Raji (cell line): ENCODE measurements at regions not wholly inside any gene's neighbourhood (a gene's known extent, or its start where the extent isn't known, plus 50 kb on each side); places are given as distances from the start of the nearest gene placed in this dataset.

Experiments
- POLR2A ChIP-seq: IDR thresholded peaks from 2 replicates; pipeline ENCODE4 v1.6.1; 2011; ENCODE audit warnings: low read depth, low read length, control low read depth; ENCODE audit not compliant: insufficient read depth

GRCh38 chr3:75395580-75396315 is 268.4 kb upstream of the FRG2C start:
- no peak for TF ChIP-seq POLR2A

GRCh38 chr3:75396316-75396802 is 267.8 kb upstream of the FRG2C start:
- no peak for TF ChIP-seq POLR2A

- TF ChIP-seq POLR2A: peak; percentile 37
These were observed 229.7 kb upstream of the FRG2C start for GRCh38 chr3:75434276-75434912.

GRCh38 chr3:75434913-75435793 is 229.0 kb upstream of the FRG2C start:
- TF ChIP-seq POLR2A: peak; percentile 35

- no peak for TF ChIP-seq POLR2A
These were observed 157.5 kb upstream of the FRG2C start for GRCh38 chr3:75506603-75507002.

GRCh38 chr3:75610773-75611172 is 53.4 kb upstream of the FRG2C start:
- TF ChIP-seq POLR2A: no peak
